Endothelial cell of umbilical vein (primary cell): ENCODE measurements at regions not wholly inside any gene's neighbourhood (a gene's known extent, or its start where the extent isn't known, plus 50 kb on each side); places are given as distances from the start of the nearest gene placed in this dataset.

Experiments
- BruUV-seq: library from RNA; stranded (reverse); fragments of 400-500 nt; replicated peaks from 2 replicates; lab custom pipeline; 2021; lab: Mats Ljungman, UMichigan
- CTCF ChIA-PET: fragments of 300-600, 350-600 bp; sonication (Branson Sonifier 250); formaldehyde crosslinking; loops from one replicate; lab custom pipeline; 2021; ENCODE audit warnings: antibody characterized with exemption, inconsistent platforms; lab: Charles Lee
- POLR2A ChIA-PET: fragments of 300-600, 350-600 bp; sonication (Branson Sonifier 250); formaldehyde crosslinking; loops from one replicate; lab custom pipeline; 2021; ENCODE audit warnings: antibody characterized with exemption, inconsistent platforms; lab: Charles Lee
- DNase-seq: peaks from one replicate; pipeline ENCODE4 v3.0.0-alpha.2; 2011; ENCODE audit warnings: low read depth, low spot score
- FAIRE-seq: peaks from 2 replicates; lab custom pipeline; 2011; peaks lifted over from hg19 to GRCh38; lab: Jason Lieb, UNC
- H2AFZ ChIP-seq: 2 replicates; pipeline ENCODE4 v1.6.0; 2012; ENCODE audit warnings: low read depth, low read length, control low read depth, inconsistent platforms
- H3K27ac ChIP-seq: 2 replicates; pipeline ENCODE4 v1.5.1; 2011; ENCODE audit warnings: low read depth, mild to moderate bottlenecking, control low read depth, low read length, moderate library complexity; ENCODE audit not compliant: insufficient read depth
- H3K27me3 ChIP-seq, 2 experiments: 2 replicates each; pipeline versions ENCODE4 v1.6.0 to v1.6.1; 2011; ENCODE audit warnings: low read length in 2 of 2, mixed read lengths in 1 of 2; ENCODE audit not compliant: control insufficient read depth in 2 of 2, insufficient read depth in 2 of 2
- H3K36me3 ChIP-seq, 2 experiments: 2 replicates in 1 of 2; 3 replicates in 1 of 2; pipeline ENCODE4 v1.5.1; 2011; ENCODE audit warnings: low read length in 2 of 2, mild to moderate bottlenecking in 1 of 2, moderate library complexity in 1 of 2; ENCODE audit not compliant: control insufficient read depth in 2 of 2, insufficient read depth in 2 of 2; ENCODE audit errors: extremely low read depth in 1 of 2
- H3K4me1 ChIP-seq: 3 replicates; pipeline ENCODE4 v1.5.1; 2011; ENCODE audit warnings: mild to moderate bottlenecking, low read length; ENCODE audit not compliant: control insufficient read depth, insufficient read depth; ENCODE audit errors: extremely low read depth
- H3K4me2 ChIP-seq: 2 replicates; pipeline ENCODE4 v1.6.1; 2011; ENCODE audit warnings: low read length, control low read depth, mixed read lengths; ENCODE audit not compliant: insufficient read depth
- H3K4me3 ChIP-seq, 3 experiments: fragments of 200-600 bp in 1 of 3; sonication (generic), shearing (Covaris generic) in 1 of 3; replicated peaks in 1 of 3; 2 replicates each; pipeline ENCODE4 v1.5.1; 2011 to 2016; ENCODE audit warnings: control low read depth in 3 of 3, low read length in 3 of 3, mild to moderate bottlenecking in 2 of 3, inconsistent platforms in 1 of 3, low read depth in 1 of 3, moderate library complexity in 1 of 3; ENCODE audit not compliant: insufficient read depth in 1 of 3
- H3K79me2 ChIP-seq: 2 replicates; pipeline ENCODE4 v1.6.0; 2012; ENCODE audit warnings: low read length, inconsistent platforms; ENCODE audit not compliant: control insufficient read depth, insufficient read depth
- H3K9ac ChIP-seq: replicated peaks from 2 replicates; pipeline ENCODE3; 2011; ENCODE audit warnings: low read length, control low read depth; ENCODE audit not compliant: insufficient read depth; ENCODE audit errors: extremely low read depth
- H3K9me1 ChIP-seq: replicated peaks from 3 replicates; pipeline ENCODE4 v1.6.0; 2011; ENCODE audit warnings: mild to moderate bottlenecking, low read length; ENCODE audit not compliant: control insufficient read depth, insufficient read depth; ENCODE audit errors: extremely low read depth
- H3K9me3 ChIP-seq: replicated peaks from 2 replicates; pipeline ENCODE4 v1.5.1; 2012; ENCODE audit warnings: low read length, inconsistent platforms; ENCODE audit not compliant: control insufficient read depth, insufficient read depth
- H4K20me1 ChIP-seq: replicated peaks from 2 replicates; pipeline ENCODE3; 2011; ENCODE audit warnings: mild to moderate bottlenecking, low read length; ENCODE audit not compliant: control insufficient read depth, insufficient read depth; ENCODE audit errors: extremely low read depth
- CTCF ChIP-seq, 2 donors: IDR thresholded peaks; 1 replicate in 1 of 2; 2 replicates in 1 of 2; pipeline ENCODE4 v1.5.1; 2011; ENCODE audit warnings: low read length in 2 of 2, mild to moderate bottlenecking in 2 of 2, moderate library complexity in 2 of 2, control low read depth in 1 of 2, inconsistent platforms in 1 of 2, low read depth in 1 of 2; ENCODE audit not compliant: insufficient read depth in 1 of 2; ENCODE audit errors: extremely low read depth in 1 of 2
- EZH2 ChIP-seq: IDR thresholded peaks from 2 replicates; pipeline ENCODE4 v1.6.1; 2012; ENCODE audit warnings: borderline replicate concordance, low read depth, mild to moderate bottlenecking, moderate library complexity, low read length, inconsistent platforms; ENCODE audit not compliant: severe bottlenecking
- FOS ChIP-seq: IDR thresholded peaks from 2 replicates; pipeline ENCODE4 v1.6.1; 2011; ENCODE audit warnings: mild to moderate bottlenecking, low read length, moderate library complexity, borderline replicate concordance; ENCODE audit not compliant: insufficient read depth
- GATA2 ChIP-seq: IDR thresholded peaks from 2 replicates; pipeline ENCODE4 v1.7.0; 2011; ENCODE audit warnings: low read depth, mild to moderate bottlenecking, moderate library complexity, mixed read lengths, low read length; ENCODE audit not compliant: insufficient read length, insufficient read depth
- JUN ChIP-seq: IDR thresholded peaks from 2 replicates; pipeline ENCODE4 v1.6.1; 2011; ENCODE audit warnings: borderline replicate concordance, low read depth; ENCODE audit not compliant: insufficient read length, insufficient read depth
- MAX ChIP-seq: IDR thresholded peaks from 2 replicates; pipeline ENCODE4 v1.6.1; 2011; ENCODE audit not compliant: insufficient read depth, insufficient read length
- MYC ChIP-seq: IDR thresholded peaks from one replicate; pipeline ENCODE4 v1.6.1; 2011; ENCODE audit warnings: mild to moderate bottlenecking, low read depth, low read length
- POLR2A ChIP-seq: IDR thresholded peaks from 2 replicates; pipeline ENCODE4 v1.6.1; 2012; ENCODE audit warnings: low read depth, mild to moderate bottlenecking, control low read depth, low read length
- POLR2AphosphoS5 ChIP-seq: IDR thresholded peaks from 2 replicates; pipeline ENCODE4 v1.6.1; 2012; ENCODE audit warnings: low read depth, mild to moderate bottlenecking, control low read depth, low read length, moderate library complexity; ENCODE audit not compliant: insufficient read depth
- dilution Hi-C: fragments of 300-500 bp; cut with MboI; formaldehyde crosslinking; loops from one replicate; pipeline ENCODE4 v1.15.0; 2019; ENCODE audit warnings: low sequenced_read_pairs; ENCODE audit not compliant: extremely low pct_ligation_motif_present
- intact Hi-C: fragments of 100-400 bp; cut with micrococcal nuclease; formaldehyde crosslinking; loops from one replicate; pipeline ENCODE4 v1.10.0; 2022

- no peak overlapping the region for H3K4me2 ChIP-seq
- H3K27ac ChIP-seq: no peak overlapping the region
- intact Hi-C loops: no loop called here
- H3K9ac ChIP-seq: no peak overlapping the region
- no peak for FAIRE-seq
- no peaks in the 10 kb centered on the region for H3K36me3 ChIP-seq
- CTCF ChIA-PET: no interaction called here
- H3K4me3 ChIP-seq: no peak overlapping the region
- dilution Hi-C loops: no loop called here
- no peaks in the 10 kb centered on the region for H3K27me3 ChIP-seq
- H3K9me3 ChIP-seq: no peaks in the 10 kb centered on the region
- H3K4me1 ChIP-seq: no peaks in the 10 kb centered on the region
- no peaks in the 10 kb centered on the region for H3K9me1 ChIP-seq
- no peak for DNase-seq
- TF ChIP-seq JUN (no peak), POLR2AphosphoS5 (no peak), MYC (no peak), MAX (no peak), GATA2 (no peak), EZH2 (no peak), FOS (no peak), CTCF (IDR thresholded peaks at IDR 0.05; ENCODE audit: extremely low read depth in 1 of 2, insufficient read depth in 1 of 2, low read depth in 1 of 2, low read length in 2 of 2) (no peak), POLR2A (no peak)
- POLR2A ChIA-PET: no interaction called here
- no peak overlapping the region for H2AFZ ChIP-seq
- no TSS peak for BruUV-seq
- no peaks in the 10 kb centered on the region for H4K20me1 ChIP-seq
- no peaks in the 10 kb centered on the region for H3K79me2 ChIP-seq
Observed at GRCh38 chrX:113982766-113983165, 601.1 kb upstream of the HTR2C start.
